WI38 (cell line): ENCODE measurements at regions not wholly inside any gene's neighbourhood (a gene's known extent, or its start where the extent isn't known, plus 50 kb on each side); places are given as distances from the start of the nearest gene placed in this dataset.

Experiments
- H3K4me3 ChIP-seq: 2 replicates; pipeline ENCODE4 v1.5.1; 2011; ENCODE audit warnings: low read depth, mild to moderate bottlenecking, control low read depth, low read length
- TF ChIP-seq, protein P1 (sequence below): IDR thresholded peaks from 2 replicates; pipeline ENCODE4 v1.5.1; 2012; ENCODE audit warnings: low read depth, mild to moderate bottlenecking, control low read depth, low read length

DNA sequence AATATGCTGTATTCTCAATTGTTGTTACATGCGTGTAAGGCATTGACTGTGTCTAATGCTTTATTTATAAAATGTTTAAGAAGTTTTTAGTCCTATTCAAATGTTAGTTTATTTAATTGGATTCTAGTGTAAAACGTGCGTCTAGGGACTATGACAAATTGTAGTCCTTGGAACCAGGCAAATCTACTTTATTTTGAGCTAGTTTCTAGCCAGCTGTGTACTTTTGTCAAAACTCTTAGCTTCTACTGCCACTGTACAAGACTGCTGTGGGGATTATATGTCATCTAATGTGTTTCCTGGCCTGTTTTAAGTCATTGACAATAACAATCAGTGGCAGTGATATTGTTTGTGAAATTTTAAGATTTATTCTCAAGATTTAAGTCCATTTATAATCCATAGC is 220.5 kb upstream of the SEMA3D start:
- no peak overlapping the region for H3K4me3 ChIP-seq
- TF ChIP-seq, protein P1, sequence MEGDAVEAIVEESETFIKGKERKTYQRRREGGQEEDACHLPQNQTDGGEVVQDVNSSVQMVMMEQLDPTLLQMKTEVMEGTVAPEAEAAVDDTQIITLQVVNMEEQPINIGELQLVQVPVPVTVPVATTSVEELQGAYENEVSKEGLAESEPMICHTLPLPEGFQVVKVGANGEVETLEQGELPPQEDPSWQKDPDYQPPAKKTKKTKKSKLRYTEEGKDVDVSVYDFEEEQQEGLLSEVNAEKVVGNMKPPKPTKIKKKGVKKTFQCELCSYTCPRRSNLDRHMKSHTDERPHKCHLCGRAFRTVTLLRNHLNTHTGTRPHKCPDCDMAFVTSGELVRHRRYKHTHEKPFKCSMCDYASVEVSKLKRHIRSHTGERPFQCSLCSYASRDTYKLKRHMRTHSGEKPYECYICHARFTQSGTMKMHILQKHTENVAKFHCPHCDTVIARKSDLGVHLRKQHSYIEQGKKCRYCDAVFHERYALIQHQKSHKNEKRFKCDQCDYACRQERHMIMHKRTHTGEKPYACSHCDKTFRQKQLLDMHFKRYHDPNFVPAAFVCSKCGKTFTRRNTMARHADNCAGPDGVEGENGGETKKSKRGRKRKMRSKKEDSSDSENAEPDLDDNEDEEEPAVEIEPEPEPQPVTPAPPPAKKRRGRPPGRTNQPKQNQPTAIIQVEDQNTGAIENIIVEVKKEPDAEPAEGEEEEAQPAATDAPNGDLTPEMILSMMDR: no peak

DNA sequence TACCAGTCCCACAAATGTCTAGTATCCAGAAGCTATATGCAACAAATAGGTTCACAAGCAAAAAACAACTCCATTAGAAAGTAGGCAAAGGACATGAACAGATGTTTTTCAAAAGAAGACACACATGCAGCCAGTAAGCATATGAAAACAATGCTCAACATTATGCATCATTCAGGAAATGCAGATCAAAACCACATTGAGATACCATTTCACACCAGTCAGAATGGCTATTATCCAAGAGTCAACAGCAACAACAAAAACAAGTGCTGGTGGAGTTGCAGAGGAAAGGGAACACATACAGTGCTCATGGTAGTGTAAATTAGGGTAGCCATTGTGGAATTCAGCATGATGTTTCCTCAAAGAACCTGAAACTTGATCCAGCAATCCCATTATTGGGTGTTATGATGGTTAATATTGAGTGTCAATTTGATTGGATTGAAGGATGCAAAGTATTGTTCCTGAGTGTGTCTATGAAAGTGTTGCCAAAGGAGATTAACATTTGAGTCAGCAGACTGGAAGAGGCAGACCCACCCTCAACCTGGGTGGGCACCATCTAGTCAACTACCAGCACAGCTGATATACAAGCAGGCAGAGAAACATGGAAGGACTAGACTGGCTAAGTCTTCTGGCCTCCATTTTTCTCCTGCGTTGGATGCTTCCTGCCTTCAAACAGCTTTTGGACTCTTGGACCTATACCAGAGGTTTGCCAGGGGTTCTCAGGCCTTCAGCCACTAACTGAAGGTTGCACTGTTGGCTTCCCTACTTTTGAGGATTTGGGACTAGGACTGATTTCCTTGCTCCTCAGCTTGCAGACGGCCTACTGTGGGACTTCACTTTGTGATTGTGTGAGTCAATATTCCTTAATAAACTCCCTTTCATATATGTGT is 218.4 kb upstream of the SEMA3D start:
- H3K4me3 ChIP-seq: no peak overlapping the region
- TF ChIP-seq, protein P1: no peak

DNA sequence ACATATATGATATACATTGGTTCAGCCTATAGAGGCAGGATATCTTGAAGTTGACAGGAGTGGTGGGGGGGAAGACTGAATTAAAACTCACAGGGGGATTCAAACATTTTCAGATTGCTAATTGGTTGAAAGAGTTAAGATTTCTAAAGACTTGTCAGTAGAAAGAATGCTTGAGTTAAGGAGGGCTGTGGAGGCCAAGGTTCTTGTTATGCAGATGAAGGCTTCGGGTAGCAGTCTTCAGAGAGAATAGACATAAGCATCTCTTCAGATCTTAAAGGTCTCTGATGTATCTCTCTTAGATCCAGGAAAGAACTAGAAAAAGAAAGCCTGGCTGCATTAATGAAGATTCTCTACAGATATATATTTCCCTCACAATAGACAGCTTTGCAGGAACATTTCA is 209.8 kb upstream of the SEMA3D start:
- TF ChIP-seq, protein P1: no peak
- no peak overlapping the region for H3K4me3 ChIP-seq

DNA sequence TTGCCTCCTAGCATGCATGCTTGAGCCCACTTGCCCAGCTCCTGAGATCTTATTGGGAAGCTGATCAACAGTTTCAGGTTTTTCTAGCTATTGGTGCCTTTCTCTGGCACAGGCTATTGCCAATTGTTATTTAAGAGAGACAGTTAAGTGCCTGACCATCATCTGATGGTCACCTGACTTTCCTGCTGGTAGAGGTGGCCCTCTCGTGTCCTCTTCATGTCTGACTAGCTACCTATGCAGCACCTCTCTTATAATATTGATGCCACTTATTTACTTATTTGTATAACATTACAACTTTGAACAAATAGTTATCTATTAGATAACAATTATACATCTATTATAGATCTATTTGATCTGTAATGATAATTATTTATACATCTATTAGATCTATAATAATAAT is 205.9 kb upstream of the SEMA3D start:
- TF ChIP-seq, protein P1: no peak
- no peak overlapping the region for H3K4me3 ChIP-seq

DNA sequence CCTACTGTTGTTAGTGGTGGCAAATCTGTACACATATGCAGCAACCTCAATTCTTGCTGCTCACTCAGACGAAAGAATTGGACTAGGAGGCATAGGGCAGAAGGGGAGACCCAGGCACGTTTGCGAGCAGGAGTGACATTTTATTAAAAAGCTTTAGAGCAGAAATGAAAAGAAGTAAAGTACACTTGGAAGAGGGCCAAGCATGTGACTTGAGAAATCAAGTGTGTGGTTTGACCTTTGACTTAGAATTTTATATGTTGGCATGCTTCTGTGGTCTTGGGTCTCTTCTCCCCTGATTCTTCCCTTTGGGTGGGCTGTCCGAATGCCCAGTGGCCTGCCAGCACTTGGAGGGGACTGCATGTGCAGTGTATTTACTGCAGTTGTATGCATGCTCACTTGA is 205.5 kb upstream of the SEMA3D start:
- H3K4me3 ChIP-seq: no peak overlapping the region
- TF ChIP-seq, protein P1: no peak

DNA sequence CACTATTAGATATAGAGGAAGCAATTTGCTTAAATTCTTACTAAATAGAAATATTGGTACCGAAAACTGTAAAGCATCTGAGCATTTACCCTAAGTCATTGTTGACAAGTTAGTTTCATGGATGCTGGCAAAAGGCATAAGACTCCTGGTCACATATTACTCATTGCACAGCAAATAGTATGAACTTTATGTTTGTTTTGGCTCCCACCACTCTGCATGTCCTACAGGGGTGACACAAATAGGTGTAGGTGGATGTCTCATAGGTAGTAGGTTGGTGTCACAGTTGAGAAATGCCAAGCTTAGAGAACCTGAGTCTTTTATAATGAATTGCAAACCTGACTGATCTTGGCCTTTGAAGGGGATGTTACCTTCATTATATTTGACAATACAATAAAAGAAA is 199.6 kb upstream of the SEMA3D start:
- TF ChIP-seq, protein P1: no peak
- H3K4me3 ChIP-seq: no peak overlapping the region

DNA sequence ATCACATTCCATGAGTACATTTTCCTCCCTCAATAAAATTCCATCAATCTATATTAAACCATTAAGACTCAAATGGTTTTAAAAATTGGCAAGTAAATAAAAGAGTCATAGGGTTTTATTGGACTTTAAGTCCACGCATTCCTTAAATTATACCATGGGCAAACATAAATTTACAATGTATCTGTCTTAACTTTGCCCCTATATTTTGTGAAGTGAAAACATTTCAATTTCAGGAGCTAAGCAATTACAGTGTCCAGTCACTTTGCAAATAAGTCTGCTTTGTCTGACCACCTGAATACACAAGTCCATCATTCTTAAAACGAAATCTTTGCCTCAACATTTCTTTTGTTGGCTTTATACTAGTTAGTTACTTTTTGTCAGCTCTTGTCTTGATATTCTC is 197.5 kb upstream of the SEMA3D start:
- TF ChIP-seq, protein P1: no peak
- H3K4me3 ChIP-seq: no peak overlapping the region
